ENCODE measurements at regions not wholly inside any gene's neighbourhood (a gene's known extent, or its start where the extent isn't known, plus 50 kb on each side); places are given as distances from the start of the nearest gene placed in this dataset.

- no peak for TF ChIP-seq CTCF (IDR thresholded peaks at IDR 0.05; ENCODE audit: unreplicated experiment)
- H3K27ac Mint-ChIP-seq (ENCODE audit: unreplicated experiment) = peak overlapping the region; percentile 95
- H3K27me3 Mint-ChIP-seq (ENCODE audit: unreplicated experiment) = peaks cover 9% of the 10 kb centered on the region
- H3K4me1 Mint-ChIP-seq (ENCODE audit: unreplicated experiment) = peaks cover 63% of the 10 kb centered on the region
- H3K9me3 Mint-ChIP-seq (ENCODE audit: unreplicated experiment) = no peaks in the 10 kb centered on the region
- DNase-seq (ENCODE audit: low spot score) = no peak
- no peak overlapping the region for H3K4me3 Mint-ChIP-seq (ENCODE audit: unreplicated experiment)
- H3K36me3 Mint-ChIP-seq (ENCODE audit: low read depth, unreplicated experiment) = peaks cover 10% of the 10 kb centered on the region
Observed at GRCh38 chr10:3270577-3271316, 98.2 kb upstream of the PITRM1 start.

GRCh38 chr10:3268025-3268424, 95.4 kb upstream of the PITRM1 start:
- no peak for DNase-seq (ENCODE audit: low spot score)
- peaks cover 68% of the 10 kb centered on the region for H3K4me1 Mint-ChIP-seq (ENCODE audit: unreplicated experiment)
- H3K27me3 Mint-ChIP-seq (ENCODE audit: unreplicated experiment) = peaks cover 3% of the 10 kb centered on the region
- H3K4me3 Mint-ChIP-seq (ENCODE audit: unreplicated experiment) = no peak overlapping the region
- H3K9me3 Mint-ChIP-seq (ENCODE audit: unreplicated experiment) = no peaks in the 10 kb centered on the region
- H3K36me3 Mint-ChIP-seq (ENCODE audit: low read depth, unreplicated experiment) = peaks cover under 1% of the 10 kb centered on the region
- no peak for TF ChIP-seq CTCF (IDR thresholded peaks at IDR 0.05; ENCODE audit: unreplicated experiment)
- H3K27ac Mint-ChIP-seq (ENCODE audit: unreplicated experiment) = no peak overlapping the region

- Mint-ChIP-seq H3K9me3 (ENCODE audit: unreplicated experiment) (peaks cover 5% of the 10 kb centered on the region), H3K4me3 (ENCODE audit: unreplicated experiment) (no peak overlapping the region), H3K4me1 (ENCODE audit: unreplicated experiment) (peaks cover 63% of the 10 kb centered on the region), H3K36me3 (ENCODE audit: low read depth, unreplicated experiment) (peaks cover 9% of the 10 kb centered on the region), H3K27ac (ENCODE audit: unreplicated experiment) (peak overlapping the region; percentile 96), H3K27me3 (ENCODE audit: unreplicated experiment) (peaks cover 5% of the 10 kb centered on the region)
- TF ChIP-seq CTCF (IDR thresholded peaks at IDR 0.05; ENCODE audit: unreplicated experiment) = no peak
- DNase-seq (ENCODE audit: low spot score) = no peak
Observed at GRCh38 chr10:3265088-3265487, 92.5 kb upstream of the PITRM1 start.

- Mint-ChIP-seq H3K9me3 (ENCODE audit: unreplicated experiment) (peaks cover 5% of the 10 kb centered on the region), H3K27ac (ENCODE audit: unreplicated experiment) (peak overlapping the region; percentile 100), H3K4me3 (ENCODE audit: unreplicated experiment) (peak overlapping the region; percentile 62), H3K4me1 (ENCODE audit: unreplicated experiment) (peaks cover 61% of the 10 kb centered on the region), H3K36me3 (ENCODE audit: low read depth, unreplicated experiment) (peaks cover 9% of the 10 kb centered on the region), H3K27me3 (ENCODE audit: unreplicated experiment) (peaks cover 3% of the 10 kb centered on the region)
- DNase-seq (ENCODE audit: low spot score) = peak; percentile 48
- no peak for TF ChIP-seq CTCF (IDR thresholded peaks at IDR 0.05; ENCODE audit: unreplicated experiment)
Observed at GRCh38 chr10:3264161-3264761, 91.7 kb upstream of the PITRM1 start.

GRCh38 chr10:3263747-3264146, 91.2 kb upstream of the PITRM1 start:
- H3K4me1 Mint-ChIP-seq (ENCODE audit: unreplicated experiment) = peaks cover 61% of the 10 kb centered on the region
- no peak for DNase-seq (ENCODE audit: low spot score)
- H3K4me3 Mint-ChIP-seq (ENCODE audit: unreplicated experiment) = peak overlapping the region; percentile 62
- peak overlapping the region; percentile 100 for H3K27ac Mint-ChIP-seq (ENCODE audit: unreplicated experiment)
- peaks cover 3% of the 10 kb centered on the region for H3K27me3 Mint-ChIP-seq (ENCODE audit: unreplicated experiment)
- peaks cover 5% of the 10 kb centered on the region for H3K9me3 Mint-ChIP-seq (ENCODE audit: unreplicated experiment)
- TF ChIP-seq CTCF (IDR thresholded peaks at IDR 0.05; ENCODE audit: unreplicated experiment) = no peak
- peaks cover 9% of the 10 kb centered on the region for H3K36me3 Mint-ChIP-seq (ENCODE audit: low read depth, unreplicated experiment)

Data from endothelial cell (in vitro differentiated cells).